ENCODE measurements at regions not wholly inside any gene's neighbourhood (a gene's known extent, or its start where the extent isn't known, plus 50 kb on each side); places are given as distances from the start of the nearest gene placed in this dataset.

DNA sequence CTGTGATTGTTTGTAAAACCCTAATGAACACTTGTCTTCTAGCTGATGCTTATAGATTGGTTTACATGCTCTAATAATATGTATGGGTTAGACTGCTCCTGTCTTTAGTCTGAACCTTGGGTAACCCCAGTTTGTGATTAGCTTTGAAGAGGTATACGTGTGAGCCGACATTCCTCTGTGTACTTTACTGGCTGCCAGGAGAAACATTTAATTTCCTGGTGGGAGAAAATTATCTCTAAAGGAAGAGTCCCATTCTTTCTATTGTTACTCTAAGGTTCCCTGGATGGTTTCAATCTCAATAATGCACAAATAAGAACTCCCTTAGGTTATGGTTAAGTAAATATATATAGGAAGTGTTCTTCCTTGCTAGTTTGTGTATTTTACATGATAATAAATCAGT, 143.6 kb upstream of the ZSWIM2 start:
- Histone ChIP-seq H3K27me3 (ENCODE audit: control insufficient read depth in 1 of 2, insufficient read depth in 2 of 2, low read length in 2 of 2) (no peaks in the 10 kb centered on the region), H3K36me3 (ENCODE audit: control insufficient read depth in 2 of 2, insufficient read depth in 2 of 2, low read length in 1 of 2) (no peaks in the 10 kb centered on the region), H3K4me1 (ENCODE audit: control insufficient read depth in 2 of 2, insufficient read depth in 2 of 2, low read length in 1 of 2) (no peaks in the 10 kb centered on the region), H3K4me3 (ENCODE audit: low read depth in 1 of 2, low read length in 2 of 2) (no peak overlapping the region), H3K27ac (ENCODE audit: low read depth in 2 of 2, low read length in 1 of 2) (no peak overlapping the region), H3K9me3 (ENCODE audit: control insufficient read depth in 2 of 2, insufficient read depth in 1 of 2, low read depth in 1 of 2, low read length in 1 of 2) (no peaks in the 10 kb centered on the region)
- 32 to 48% methylated on average over 2 of the region's 2 CpGs for WGBS, 2 donors

DNA sequence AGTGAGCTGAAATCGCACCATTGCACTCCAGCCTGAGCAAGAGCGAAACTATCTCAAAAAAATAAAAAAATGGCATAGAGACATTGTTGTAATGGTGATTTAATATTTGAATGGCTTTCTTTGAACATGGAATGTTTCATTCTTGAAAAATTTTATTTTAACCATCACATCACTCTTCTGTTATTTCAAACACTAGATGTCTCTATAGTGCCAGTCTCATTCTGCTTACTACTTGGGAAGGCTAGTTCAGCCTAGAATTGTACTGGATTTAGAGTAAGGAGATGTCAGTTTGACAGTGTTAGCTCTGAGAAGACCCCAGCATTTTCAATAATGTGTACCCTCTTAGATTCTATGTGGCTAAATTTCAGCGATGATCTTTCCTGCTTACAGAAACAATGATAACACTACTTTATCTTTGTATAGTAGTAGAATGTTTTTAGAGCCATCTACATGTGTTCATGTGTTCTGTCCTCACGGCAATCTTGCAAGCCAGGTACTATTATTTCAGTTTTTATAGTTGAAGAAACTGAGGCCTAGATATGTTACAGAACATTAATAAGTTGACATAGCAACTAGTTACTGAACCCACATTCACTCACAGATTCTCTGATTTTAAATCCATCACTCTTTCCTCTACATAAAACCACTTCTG, 142.9 kb upstream of the ZSWIM2 start:
- Histone ChIP-seq H3K27ac (ENCODE audit: low read depth in 2 of 2, low read length in 1 of 2) (no peak overlapping the region), H3K27me3 (ENCODE audit: control insufficient read depth in 1 of 2, insufficient read depth in 2 of 2, low read length in 2 of 2) (no peaks in the 10 kb centered on the region), H3K9me3 (ENCODE audit: control insufficient read depth in 2 of 2, insufficient read depth in 1 of 2, low read depth in 1 of 2, low read length in 1 of 2) (no peaks in the 10 kb centered on the region), H3K4me3 (ENCODE audit: low read depth in 1 of 2, low read length in 2 of 2) (no peak overlapping the region), H3K36me3 (ENCODE audit: control insufficient read depth in 2 of 2, insufficient read depth in 2 of 2, low read length in 1 of 2) (no peaks in the 10 kb centered on the region), H3K4me1 (ENCODE audit: control insufficient read depth in 2 of 2, insufficient read depth in 2 of 2, low read length in 1 of 2) (no peaks in the 10 kb centered on the region)
- WGBS, 2 donors: 77 to 85% methylated on average over 4 of the region's 4 CpGs

DNA sequence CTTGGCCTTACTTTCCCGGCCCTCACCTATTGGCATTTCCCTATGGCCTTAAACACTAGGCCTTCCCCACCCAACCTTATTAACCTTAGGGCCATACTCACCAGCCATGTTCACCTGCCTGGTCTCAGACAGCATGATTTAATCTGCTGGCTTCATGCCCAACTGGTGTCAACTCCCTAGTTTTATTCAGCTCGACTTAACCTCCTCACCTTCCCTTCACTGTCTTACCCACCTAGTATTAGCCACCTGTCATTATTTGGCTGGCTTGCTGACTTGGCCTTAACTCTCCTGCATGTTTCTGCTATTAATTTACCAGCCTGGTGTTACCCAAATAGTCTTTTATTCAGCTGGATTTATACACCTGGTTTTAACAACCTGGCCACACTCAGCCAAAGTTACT, 136.0 kb upstream of the ZSWIM2 start:
- WGBS, 2 donors: 72 to 78% methylated on average over 2 of the region's 2 CpGs

DNA sequence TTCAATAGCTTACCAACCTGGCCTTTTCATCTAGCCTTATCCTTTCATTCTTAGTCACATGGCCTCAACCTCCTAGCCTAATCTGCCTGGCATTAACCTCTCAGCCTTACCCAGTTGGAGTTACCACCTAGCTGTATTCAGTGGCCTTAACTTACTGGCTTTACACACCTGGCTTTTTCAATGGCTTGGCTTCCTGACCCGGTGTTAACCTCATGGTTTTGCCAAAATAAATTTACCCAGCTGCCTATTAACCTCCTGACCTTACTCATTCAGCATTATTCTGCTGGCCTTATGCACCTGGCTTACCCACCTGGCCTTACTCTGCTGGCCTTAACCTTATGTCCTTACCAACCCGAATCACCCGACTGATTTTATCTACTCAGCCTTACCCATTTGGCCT, 135.5 kb upstream of the ZSWIM2 start:
- no peaks in the 10 kb centered on the region for H3K27me3 ChIP-seq (ENCODE audit: control insufficient read depth in 1 of 2, insufficient read depth in 2 of 2, low read length in 2 of 2)
- WGBS, 2 donors: 70 to 75% methylated on average over 3 of the region's 3 CpGs
- peak overlapping the region; percentile 14 to 37 for H3K27ac ChIP-seq (ENCODE audit: low read depth in 2 of 2, low read length in 1 of 2)
- no peaks in the 10 kb centered on the region for H3K9me3 ChIP-seq (ENCODE audit: control insufficient read depth in 2 of 2, insufficient read depth in 1 of 2, low read depth in 1 of 2, low read length in 1 of 2)
- no peaks in the 10 kb centered on the region for H3K4me1 ChIP-seq (ENCODE audit: control insufficient read depth in 2 of 2, insufficient read depth in 2 of 2, low read length in 1 of 2)
- no peak overlapping the region for H3K4me3 ChIP-seq (ENCODE audit: low read depth in 1 of 2, low read length in 2 of 2)
- no peaks in the 10 kb centered on the region for H3K36me3 ChIP-seq (ENCODE audit: control insufficient read depth in 2 of 2, insufficient read depth in 2 of 2, low read length in 1 of 2)

More for the DNA sequence above, 136.0 kb upstream of the ZSWIM2 start:
- Histone ChIP-seq H3K27ac (ENCODE audit: low read depth in 2 of 2, low read length in 1 of 2) (peak overlapping the region; percentile 14 to 37), H3K4me3 (ENCODE audit: low read depth in 1 of 2, low read length in 2 of 2) (no peak overlapping the region), H3K27me3 (ENCODE audit: control insufficient read depth in 1 of 2, insufficient read depth in 2 of 2, low read length in 2 of 2) (no peaks in the 10 kb centered on the region), H3K9me3 (ENCODE audit: control insufficient read depth in 2 of 2, insufficient read depth in 1 of 2, low read depth in 1 of 2, low read length in 1 of 2) (no peaks in the 10 kb centered on the region), H3K36me3 (ENCODE audit: control insufficient read depth in 2 of 2, insufficient read depth in 2 of 2, low read length in 1 of 2) (no peaks in the 10 kb centered on the region), H3K4me1 (ENCODE audit: control insufficient read depth in 2 of 2, insufficient read depth in 2 of 2, low read length in 1 of 2) (no peaks in the 10 kb centered on the region)

DNA sequence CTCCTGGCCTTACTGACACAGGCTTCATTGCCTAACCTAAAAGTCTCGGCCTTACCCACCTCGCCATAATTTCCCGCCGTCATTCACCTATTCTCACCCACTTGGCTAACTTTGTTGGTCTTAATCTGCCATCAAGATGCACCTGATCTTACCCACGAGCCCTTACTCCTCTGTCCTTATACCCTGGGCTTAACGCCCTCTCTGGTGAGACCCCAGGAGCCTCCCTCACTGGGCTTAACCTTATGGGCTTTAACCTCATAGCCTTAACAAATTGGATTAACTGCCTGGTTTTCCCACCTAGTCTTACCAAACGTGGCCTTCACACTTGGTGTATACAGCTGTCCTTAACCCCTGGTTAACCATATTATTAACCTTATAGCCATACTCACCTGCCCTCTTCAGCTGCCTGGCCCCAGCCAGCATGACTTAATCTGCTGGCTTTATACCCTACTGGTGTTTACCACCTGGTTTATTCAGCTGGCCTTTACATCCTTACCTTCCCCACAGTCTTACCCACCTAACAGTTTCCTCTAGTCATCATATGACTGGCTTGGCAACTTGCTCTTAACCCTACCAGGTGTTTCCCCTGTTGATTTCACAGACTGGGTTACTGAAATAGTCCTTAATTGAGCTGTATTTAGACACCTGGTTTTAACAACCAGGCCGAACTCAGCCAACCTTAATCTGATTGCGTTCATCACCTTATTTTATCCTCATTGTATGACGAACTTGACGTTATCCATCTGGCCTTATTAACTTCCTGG, 132.0 kb upstream of the ZSWIM2 start:
- no peaks in the 10 kb centered on the region for H3K9me3 ChIP-seq (ENCODE audit: control insufficient read depth in 2 of 2, insufficient read depth in 1 of 2, low read depth in 1 of 2, low read length in 1 of 2)
- peak overlapping the region; percentile 48 to 80 for H3K27ac ChIP-seq (ENCODE audit: low read depth in 2 of 2, low read length in 1 of 2)
- no peaks in the 10 kb centered on the region for H3K36me3 ChIP-seq (ENCODE audit: control insufficient read depth in 2 of 2, insufficient read depth in 2 of 2, low read length in 1 of 2)
- no peaks in the 10 kb centered on the region for H3K27me3 ChIP-seq (ENCODE audit: control insufficient read depth in 1 of 2, insufficient read depth in 2 of 2, low read length in 2 of 2)
- WGBS, 2 donors: 77 to 81% methylated on average over 11 of the region's 11 CpGs
- H3K4me3 ChIP-seq (ENCODE audit: low read depth in 1 of 2, low read length in 2 of 2): no peak overlapping the region
- no peaks in the 10 kb centered on the region for H3K4me1 ChIP-seq (ENCODE audit: control insufficient read depth in 2 of 2, insufficient read depth in 2 of 2, low read length in 1 of 2)

DNA sequence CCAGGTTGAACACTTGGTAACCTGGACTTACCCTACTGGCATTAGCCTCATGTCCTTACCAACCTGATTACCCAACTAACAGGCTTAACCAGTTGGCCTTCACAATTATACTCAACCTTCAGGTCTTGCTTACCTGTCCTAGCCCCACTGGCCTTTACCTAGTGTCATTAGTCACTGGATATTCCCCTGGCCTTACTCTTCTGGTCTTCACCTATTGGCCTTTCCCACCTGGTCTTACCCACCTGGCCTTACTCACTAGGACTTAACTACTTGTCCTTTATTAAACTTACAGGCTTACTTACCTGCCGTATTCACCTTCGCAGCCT, 131.1 kb upstream of the ZSWIM2 start:
- no peaks in the 10 kb centered on the region for H3K9me3 ChIP-seq (ENCODE audit: control insufficient read depth in 2 of 2, insufficient read depth in 1 of 2, low read depth in 1 of 2, low read length in 1 of 2)
- no peak overlapping the region for H3K4me3 ChIP-seq (ENCODE audit: low read depth in 1 of 2, low read length in 2 of 2)
- WGBS, 2 donors: 87 to 92% methylated on average over 2 of the region's 2 CpGs
- H3K4me1 ChIP-seq (ENCODE audit: control insufficient read depth in 2 of 2, insufficient read depth in 2 of 2, low read length in 1 of 2): no peaks in the 10 kb centered on the region
- H3K27me3 ChIP-seq (ENCODE audit: control insufficient read depth in 1 of 2, insufficient read depth in 2 of 2, low read length in 2 of 2): no peaks in the 10 kb centered on the region
- H3K36me3 ChIP-seq (ENCODE audit: control insufficient read depth in 2 of 2, insufficient read depth in 2 of 2, low read length in 1 of 2): no peaks in the 10 kb centered on the region
- peak overlapping the region; percentile 58 to 67 for H3K27ac ChIP-seq (ENCODE audit: low read depth in 2 of 2, low read length in 1 of 2)

DNA sequence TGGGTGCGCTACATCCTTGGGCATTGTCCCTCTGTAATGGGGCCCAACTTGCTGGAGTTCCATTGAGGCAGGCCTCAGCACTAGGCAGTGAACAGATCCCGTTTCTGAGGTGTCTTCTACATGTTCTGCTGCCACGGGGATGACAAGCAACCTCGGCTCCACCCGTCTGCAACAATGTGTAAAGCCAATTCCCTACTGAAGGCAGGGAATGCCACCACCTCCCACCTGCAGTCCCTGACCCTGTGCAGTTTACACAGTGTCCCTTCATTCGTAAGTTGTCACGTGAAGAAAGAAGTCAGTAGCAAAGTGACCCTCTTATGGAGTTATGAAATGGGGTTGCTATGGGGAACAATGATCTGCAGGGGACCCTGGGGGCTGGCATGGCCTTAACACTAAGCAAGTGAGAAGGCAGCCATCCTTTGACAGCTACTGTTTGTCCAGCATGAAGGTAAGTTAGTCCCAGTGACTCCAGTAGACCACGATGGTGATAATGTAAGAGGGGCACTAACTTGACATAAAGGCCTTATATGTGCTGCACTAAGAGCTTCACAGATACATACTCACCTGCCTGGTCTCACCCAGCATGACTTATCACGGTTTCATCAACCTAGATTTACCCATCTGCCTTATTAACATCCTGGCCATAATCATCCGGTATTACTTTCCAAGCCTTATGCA, 130.6 kb upstream of the ZSWIM2 start:
- 77 to 85% methylated on average over 10 of the region's 10 CpGs for WGBS, 2 donors
- no peaks in the 10 kb centered on the region for H3K4me1 ChIP-seq (ENCODE audit: control insufficient read depth in 2 of 2, insufficient read depth in 2 of 2, low read length in 1 of 2)
- H3K9me3 ChIP-seq (ENCODE audit: control insufficient read depth in 2 of 2, insufficient read depth in 1 of 2, low read depth in 1 of 2, low read length in 1 of 2): no peaks in the 10 kb centered on the region
- H3K36me3 ChIP-seq (ENCODE audit: control insufficient read depth in 2 of 2, insufficient read depth in 2 of 2, low read length in 1 of 2): no peaks in the 10 kb centered on the region
- no peak overlapping the region for H3K4me3 ChIP-seq (ENCODE audit: low read depth in 1 of 2, low read length in 2 of 2)
- H3K27me3 ChIP-seq (ENCODE audit: control insufficient read depth in 1 of 2, insufficient read depth in 2 of 2, low read length in 2 of 2): no peaks in the 10 kb centered on the region
- peak overlapping the region in 1 of 2 donors; percentile 33 for H3K27ac ChIP-seq (ENCODE audit: low read depth in 2 of 2, low read length in 1 of 2)

DNA sequence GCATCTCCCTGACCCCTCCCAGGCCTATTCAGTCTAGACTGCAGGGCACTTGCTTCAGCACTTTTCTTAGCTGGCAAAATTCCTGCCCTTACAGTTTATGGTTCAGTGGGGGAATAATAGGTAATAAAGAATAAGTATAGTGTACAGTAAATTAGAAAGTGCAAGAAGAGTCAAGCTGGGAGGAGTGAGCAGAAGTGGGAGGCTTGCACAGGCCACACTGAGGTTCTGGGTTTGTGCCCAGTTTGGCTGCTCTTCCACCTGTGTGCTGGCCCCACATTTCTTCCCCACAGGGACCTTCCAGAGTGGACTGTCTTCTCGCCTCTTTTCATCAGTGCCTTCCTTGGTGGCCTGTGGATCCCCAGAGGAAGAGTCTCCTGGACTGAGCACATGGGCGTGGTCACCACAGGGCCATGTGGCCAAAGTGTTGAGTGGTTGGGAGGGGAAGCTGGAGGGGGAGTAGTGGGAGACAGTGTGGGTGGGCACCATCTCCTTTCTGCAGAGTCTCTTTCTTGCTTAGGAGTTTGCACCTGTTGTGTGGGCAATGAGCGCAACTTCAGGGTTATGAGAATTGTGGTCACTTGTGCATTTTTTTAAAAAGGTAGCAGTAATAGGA, 128.6 kb upstream of the ZSWIM2 start:
- Histone ChIP-seq H3K4me1 (ENCODE audit: control insufficient read depth in 2 of 2, insufficient read depth in 2 of 2, low read length in 1 of 2) (no peaks in the 10 kb centered on the region), H3K4me3 (ENCODE audit: low read depth in 1 of 2, low read length in 2 of 2) (no peak overlapping the region), H3K36me3 (ENCODE audit: control insufficient read depth in 2 of 2, insufficient read depth in 2 of 2, low read length in 1 of 2) (no peaks in the 10 kb centered on the region), H3K27ac (ENCODE audit: low read depth in 2 of 2, low read length in 1 of 2) (no peak overlapping the region), H3K27me3 (ENCODE audit: control insufficient read depth in 1 of 2, insufficient read depth in 2 of 2, low read length in 2 of 2) (no peaks in the 10 kb centered on the region), H3K9me3 (ENCODE audit: control insufficient read depth in 2 of 2, insufficient read depth in 1 of 2, low read depth in 1 of 2, low read length in 1 of 2) (no peaks in the 10 kb centered on the region)
- 81 to 86% methylated on average over 3 of the region's 3 CpGs for WGBS, 2 donors

DNA sequence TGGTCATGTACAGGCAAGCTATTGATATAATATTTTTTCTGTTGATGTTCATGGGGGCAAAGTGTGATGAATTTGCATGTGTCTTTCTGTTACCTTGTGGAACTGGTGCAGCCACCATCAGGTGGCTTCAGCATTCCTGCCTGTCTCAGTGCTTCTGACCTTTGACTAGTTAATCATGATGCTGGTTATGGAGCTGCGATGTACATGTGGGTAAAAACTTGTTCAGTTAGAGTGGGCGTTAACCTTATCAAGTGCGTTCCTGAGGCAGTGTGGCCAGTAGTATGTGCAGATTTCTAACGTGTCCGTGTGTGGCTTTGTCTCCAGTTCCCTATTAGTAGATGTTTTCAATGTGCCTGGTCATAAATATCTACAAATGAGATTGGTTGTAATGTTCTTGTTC, 127.4 kb upstream of the ZSWIM2 start:
- Histone ChIP-seq H3K4me3 (ENCODE audit: low read depth in 1 of 2, low read length in 2 of 2) (no peak overlapping the region), H3K27ac (ENCODE audit: low read depth in 2 of 2, low read length in 1 of 2) (no peak overlapping the region), H3K9me3 (ENCODE audit: control insufficient read depth in 2 of 2, insufficient read depth in 1 of 2, low read depth in 1 of 2, low read length in 1 of 2) (no peaks in the 10 kb centered on the region), H3K27me3 (ENCODE audit: control insufficient read depth in 1 of 2, insufficient read depth in 2 of 2, low read length in 2 of 2) (no peaks in the 10 kb centered on the region), H3K4me1 (ENCODE audit: control insufficient read depth in 2 of 2, insufficient read depth in 2 of 2, low read length in 1 of 2) (no peaks in the 10 kb centered on the region), H3K36me3 (ENCODE audit: control insufficient read depth in 2 of 2, insufficient read depth in 2 of 2, low read length in 1 of 2) (no peaks in the 10 kb centered on the region)
- 59 to 76% methylated on average over 5 of the region's 5 CpGs for WGBS, 2 donors
